HG03135 (cell line): ENCODE measurements at regions not wholly inside any gene's neighbourhood (a gene's known extent, or its start where the extent isn't known, plus 50 kb on each side); places are given as distances from the start of the nearest gene placed in this dataset.

Experiments used
- ATAC-seq: cut with Tn5 transposase; IDR thresholded peaks from one replicate; pipeline ENCODE4 v1.9.1; 2021; ENCODE audit warnings: mild to moderate bottlenecking, moderate library complexity; ENCODE audit not compliant: unreplicated experiment

- no peak for ATAC-seq
Observed at GRCh38 chr5:14090755-14091154, 52.4 kb upstream of the TRIO start.

GRCh38 chr5:14090290-14090689 is 52.9 kb upstream of the TRIO start:
- ATAC-seq: no peak

DNA sequence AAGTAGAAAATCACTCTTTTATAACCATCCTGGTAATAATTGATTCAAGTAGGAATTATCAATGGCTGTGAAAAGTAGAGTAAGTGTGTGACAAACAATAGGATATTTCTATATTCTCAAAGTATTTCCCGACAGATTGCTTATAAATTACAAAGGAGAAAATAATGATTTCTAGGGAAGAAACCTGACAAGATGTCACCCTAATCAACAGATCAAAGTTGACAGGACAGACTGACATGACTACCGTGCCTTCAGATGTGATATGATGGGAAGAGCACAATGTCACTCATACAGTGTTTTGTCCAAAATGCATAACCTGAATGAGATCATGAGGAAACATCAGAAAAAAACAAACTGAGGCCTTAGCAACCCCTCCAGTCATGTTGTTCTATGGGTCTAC is 53.9 kb upstream of the TRIO start:
- ATAC-seq: no peak

DNA sequence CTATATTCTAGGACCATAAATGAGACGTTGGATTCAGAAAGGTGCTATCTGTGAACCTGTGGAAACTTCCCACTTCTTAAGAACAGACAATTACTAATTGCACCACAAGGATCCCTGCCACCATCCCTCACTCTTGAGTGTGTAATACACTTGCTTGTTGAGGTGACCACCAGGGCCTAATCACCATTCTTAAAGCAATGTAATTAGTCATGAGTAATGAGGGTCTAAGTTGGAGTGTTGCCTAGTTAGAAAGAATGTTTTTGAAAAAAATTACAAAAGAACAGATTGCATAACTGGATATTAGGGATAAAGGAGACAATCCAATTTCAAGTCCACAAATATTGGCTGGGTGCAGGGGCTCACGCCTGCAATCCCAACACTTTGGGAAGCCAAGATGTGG is 56.9 kb upstream of the TRIO start:
- no peak for ATAC-seq

DNA sequence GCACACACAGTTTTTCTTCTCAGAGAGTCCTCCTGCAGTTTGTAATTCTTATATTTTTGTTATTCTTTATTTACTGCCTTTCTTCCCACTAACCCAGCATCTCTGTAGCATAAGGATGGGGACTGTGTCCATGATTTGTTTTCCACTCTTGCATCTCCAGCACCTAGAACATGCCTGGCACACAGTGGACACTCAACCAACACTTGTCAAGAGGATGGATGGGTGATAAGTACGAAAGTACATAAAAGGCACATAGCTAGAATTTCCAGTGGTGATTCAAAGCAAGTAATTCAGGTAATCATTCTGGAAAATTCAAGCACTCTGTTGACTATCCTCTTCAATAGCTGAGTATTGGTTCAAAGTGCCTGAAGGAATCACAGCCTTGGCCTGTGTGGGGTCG is 60.2 kb upstream of the TRIO start:
- ATAC-seq: no peak

DNA sequence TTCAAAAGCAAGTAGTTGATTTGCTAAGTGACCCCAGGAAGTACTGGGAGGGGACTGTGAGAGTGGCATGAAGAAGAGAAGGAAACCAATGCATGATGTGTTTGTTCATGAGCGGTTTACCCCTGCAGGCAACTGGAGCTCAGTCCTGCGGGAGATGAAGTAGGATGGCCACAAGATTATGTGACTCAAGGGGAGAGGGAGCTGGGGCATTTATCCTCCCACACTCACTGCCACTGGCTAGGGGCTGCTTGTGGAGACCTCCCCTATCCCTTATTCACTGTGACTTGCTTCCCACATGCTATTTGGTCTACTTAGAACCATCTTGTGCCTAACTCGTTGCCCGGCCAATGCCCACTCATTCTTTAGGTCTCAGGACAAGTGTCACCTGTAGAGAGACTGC is 60.6 kb upstream of the TRIO start:
- ATAC-seq: no peak

GRCh38 chr5:14081791-14082190 is 61.4 kb upstream of the TRIO start:
- ATAC-seq: no peak

GRCh38 chr5:14078716-14079115 is 64.4 kb upstream of the TRIO start:
- ATAC-seq: no peak

- ATAC-seq: no peak
Observed at GRCh38 chr5:14077501-14077900, 65.6 kb upstream of the TRIO start.

GRCh38 chr5:14076561-14076960 is 66.6 kb upstream of the TRIO start:
- ATAC-seq: no peak

GRCh38 chr5:14075937-14076336 is 67.2 kb upstream of the TRIO start:
- ATAC-seq: no peak

DNA sequence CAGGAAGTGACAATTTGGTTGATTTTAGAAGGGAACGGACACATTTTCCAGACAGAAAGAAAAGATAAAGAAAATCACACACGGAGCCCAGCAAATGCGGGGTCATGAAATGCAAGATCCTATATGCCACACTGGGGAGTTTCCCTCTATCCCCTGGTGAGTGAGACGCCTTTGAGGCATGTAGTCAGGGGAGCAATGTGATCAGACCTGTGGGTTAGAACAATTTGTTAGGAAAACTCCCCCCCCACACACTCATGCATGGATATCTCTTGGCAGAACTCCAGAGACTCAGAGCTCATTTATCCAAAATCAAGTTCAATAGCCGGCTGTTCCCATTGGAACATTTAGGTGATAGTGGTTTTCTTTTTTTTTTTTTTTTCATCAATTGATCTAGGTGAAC is 71.7 kb upstream of the TRIO start:
- ATAC-seq: no peak

DNA sequence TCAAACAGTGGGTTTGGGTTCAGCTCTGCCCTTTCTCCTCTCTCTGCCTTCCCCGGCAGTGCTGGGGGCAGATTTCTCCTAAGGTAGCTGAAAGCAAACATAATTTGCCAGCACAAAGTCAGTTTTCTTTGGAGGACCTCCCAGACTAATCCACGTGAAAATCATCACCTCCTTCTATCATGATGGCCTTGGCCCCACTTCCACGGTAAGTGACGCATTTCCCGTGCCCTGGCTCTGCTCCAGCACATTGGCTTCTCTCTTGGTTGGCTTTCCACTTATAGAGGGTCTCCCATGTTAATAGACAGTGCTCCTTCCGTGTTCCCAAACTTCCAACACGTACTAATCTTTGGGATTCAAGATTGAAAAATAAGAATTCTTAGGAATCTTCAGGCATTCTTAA is 74.1 kb upstream of the TRIO start:
- ATAC-seq: no peak

DNA sequence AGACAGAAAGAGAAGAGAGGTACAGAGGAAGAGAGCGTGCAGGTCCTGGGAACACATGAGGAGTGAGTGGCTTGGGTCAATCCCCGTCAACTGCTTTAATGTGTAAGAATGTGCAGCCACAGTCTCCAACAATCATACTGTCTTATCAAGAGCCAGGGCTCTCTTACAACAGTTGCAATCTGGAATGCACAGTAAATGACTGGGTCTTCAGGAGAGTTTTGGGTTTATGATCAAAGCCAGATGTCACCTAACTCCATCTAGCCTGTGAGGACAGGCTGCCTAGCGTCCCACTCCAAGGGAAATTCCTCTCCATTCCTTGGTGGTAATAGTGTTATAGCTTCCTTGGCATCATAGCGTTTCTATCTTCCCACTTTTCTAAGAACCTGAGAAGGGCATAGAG is 75.0 kb upstream of the TRIO start:
- no peak for ATAC-seq

DNA sequence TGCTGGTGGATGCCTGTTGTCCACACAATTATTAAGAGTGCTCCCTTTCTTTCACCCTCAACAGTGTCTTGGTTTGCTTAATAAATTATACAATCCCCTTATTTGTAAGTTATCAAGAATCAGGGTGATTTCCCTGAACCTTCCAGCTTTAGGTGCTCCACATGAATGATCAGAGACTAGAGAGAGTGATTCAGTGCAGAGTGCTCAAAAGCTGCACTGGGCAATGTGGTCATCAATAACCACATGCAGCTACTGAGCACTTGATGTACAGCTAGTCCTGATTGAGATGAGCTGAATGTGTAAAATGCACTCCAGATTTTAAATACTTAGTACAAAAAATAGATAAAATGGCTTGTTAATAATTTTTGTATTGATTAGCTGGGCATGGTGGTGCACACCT is 76.8 kb upstream of the TRIO start:
- no peak for ATAC-seq

DNA sequence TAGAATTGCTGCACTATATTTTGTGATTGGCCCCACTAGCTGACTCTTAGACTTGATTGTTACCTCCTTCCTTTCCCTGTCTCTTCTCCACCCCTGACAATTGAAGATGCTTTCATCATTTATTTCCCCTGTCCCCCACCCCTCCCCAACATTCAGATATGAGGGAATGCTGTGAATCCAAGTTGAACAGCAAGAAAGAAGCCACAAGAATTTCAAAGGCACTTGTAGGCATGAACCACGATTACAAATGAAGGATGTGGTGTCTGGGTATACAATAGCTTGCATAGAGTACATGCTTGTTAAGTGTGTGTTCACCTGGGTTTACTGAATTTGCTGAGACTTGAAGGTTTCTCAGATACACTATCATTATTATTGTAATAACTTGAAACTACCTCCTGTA is 78.3 kb upstream of the TRIO start:
- ATAC-seq: no peak

- no peak for ATAC-seq
Observed at GRCh38 chr5:14063691-14064090, 79.5 kb upstream of the TRIO start.

GRCh38 chr5:14063138-14063537 is 80.0 kb upstream of the TRIO start:
- no peak for ATAC-seq

- no peak for ATAC-seq
Observed at GRCh38 chr5:14062178-14062577, 81.0 kb upstream of the TRIO start.

DNA sequence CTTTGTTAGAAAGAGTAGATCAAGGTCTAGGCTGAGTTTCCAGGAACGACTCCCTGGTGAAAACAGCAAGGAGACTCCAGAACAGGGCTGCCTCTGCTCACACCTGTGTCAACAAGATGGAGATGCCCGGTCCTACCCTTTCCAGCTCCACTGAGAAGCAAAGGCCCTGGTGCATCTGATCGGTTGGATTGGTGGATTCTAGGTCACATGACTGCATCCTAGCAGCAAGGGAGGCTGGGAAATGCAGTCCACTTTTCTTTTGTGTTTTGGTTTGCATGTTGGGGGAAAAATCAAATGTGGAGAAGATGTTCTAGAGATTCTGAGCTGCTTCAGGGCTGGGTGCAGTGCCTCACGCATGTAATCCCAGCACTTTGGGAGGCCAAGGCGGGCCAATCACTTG is 82.0 kb upstream of the TRIO start:
- no peak for ATAC-seq

DNA sequence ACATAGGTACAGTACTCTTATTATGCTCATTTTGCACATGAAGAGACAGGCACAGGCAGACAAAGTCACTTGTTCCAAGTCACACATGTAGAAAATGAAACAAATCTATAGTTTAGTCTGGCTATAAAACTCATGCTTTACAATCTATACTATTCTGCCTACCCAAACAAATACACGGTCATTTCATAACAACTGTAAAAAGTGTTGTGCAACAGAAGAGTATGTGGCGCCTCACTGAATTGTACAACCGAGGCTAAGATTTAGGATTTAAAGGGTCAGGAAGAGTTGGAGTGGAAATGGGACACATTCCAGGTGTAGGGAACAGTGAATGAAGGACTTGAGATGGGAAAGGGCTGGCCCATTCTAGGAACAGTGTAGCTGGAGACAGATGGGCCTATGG is 82.9 kb upstream of the TRIO start:
- no peak for ATAC-seq

DNA sequence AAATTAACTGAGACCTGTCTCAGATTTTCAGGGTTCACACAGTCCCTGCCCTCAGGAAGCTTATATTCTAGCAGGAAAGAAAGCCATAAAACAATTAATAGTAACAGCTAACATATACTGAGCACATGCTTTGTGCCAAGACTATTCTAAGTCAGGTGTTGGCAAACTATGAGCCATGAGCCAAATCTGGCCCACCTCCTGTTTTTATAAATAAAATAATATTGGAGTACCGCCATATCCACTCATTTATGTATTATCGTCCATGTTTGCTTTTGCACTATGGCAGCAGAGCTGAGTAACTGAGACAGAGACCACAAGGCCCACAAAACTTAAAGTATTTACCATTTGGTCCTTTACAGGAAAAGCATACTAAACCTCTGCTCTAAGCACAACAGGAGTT is 83.3 kb upstream of the TRIO start:
- no peak for ATAC-seq

DNA sequence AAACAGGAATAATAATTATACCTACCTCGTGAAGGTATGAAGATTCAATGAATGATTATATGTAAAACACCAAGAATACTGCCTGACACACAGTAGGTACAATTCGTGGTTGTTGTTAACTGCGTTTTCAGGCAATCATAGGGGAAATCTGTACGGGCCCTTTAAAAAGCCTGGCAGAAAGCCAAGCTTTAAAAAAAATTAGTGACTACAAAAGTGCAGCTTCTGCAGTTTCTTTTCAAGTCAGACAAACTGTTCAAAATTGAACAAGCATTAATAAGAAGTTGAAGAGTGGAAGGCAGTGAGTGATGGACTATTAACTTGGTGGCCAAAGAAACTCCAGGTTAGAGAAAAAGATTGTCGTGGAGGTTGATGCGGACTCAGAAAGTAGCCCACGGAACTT is 85.9 kb upstream of the TRIO start:
- no peak for ATAC-seq

GRCh38 chr5:14056039-14056438 is 87.1 kb upstream of the TRIO start:
- ATAC-seq: no peak
